K562 (cell line): ENCODE measurements at regions not wholly inside any gene's neighbourhood (a gene's known extent, or its start where the extent isn't known, plus 50 kb on each side); places are given as distances from the start of the nearest gene placed in this dataset.

Source experiments
- ATAC-seq: fragments of 200-7000 bp; cut with Tn5 transposase; 3 replicates; pipeline ENCODE4 v1.9.1; 2020; ENCODE audit warnings: moderate library complexity
- BruUV-seq: library from RNA; stranded (reverse); fragments of 400-500 nt; replicated peaks from 2 replicates; lab custom pipeline; 2021; lab: Mats Ljungman, UMichigan
- CTCF ChIA-PET: fragments of 300-600 bp; formaldehyde crosslinking; extraction: SDS; loops from one replicate; lab custom pipeline; 2021; ENCODE audit warnings: low intra/inter-chr PET ratio; lab: Yijun Ruan, JAX
- POLR2A ChIA-PET: fragments of 300-600, 350-650 bp; sonication (Branson Sonifier 250); formaldehyde crosslinking; extraction: SDS; loops from one replicate; lab custom pipeline; 2021; ENCODE audit warnings: antibody characterized with exemption, inconsistent platforms; lab: Yijun Ruan, JAX
- DNase-seq, 4 experiments: peaks; one replicate each; pipeline versions ENCODE4 v3.0.0 to v3.0.0-alpha.2; 2011 to 2018; ENCODE audit warnings: low spot score in 3 of 4, mixed read lengths in 3 of 4; ENCODE audit errors: extremely low read depth in 1 of 4
- FAIRE-seq: peaks from 2 replicates; lab custom pipeline; 2011; peaks lifted over from hg19 to GRCh38; lab: Jason Lieb, UNC
- H2AFZ ChIP-seq: 2 replicates; pipeline ENCODE4 v1.6.0; 2011; ENCODE audit warnings: low read depth, low read length, control low read depth, inconsistent platforms
- H3K27ac ChIP-seq: fragments of 200-600 bp; 3 replicates; pipeline ENCODE4 v1.8.0; 2011; ENCODE audit warnings: low read depth, mild to moderate bottlenecking, control low read depth, inconsistent platforms, low read length, moderate library complexity, mixed read lengths; ENCODE audit errors: extremely low read depth
- H3K27me3 ChIP-seq, 2 experiments: fragments of 300-600 bp in 1 of 2; 2 replicates in 1 of 2; 3 replicates in 1 of 2; pipeline versions ENCODE4 v1.6.0 to v1.8.0; 2011; ENCODE audit warnings: inconsistent platforms in 2 of 2, low read length in 2 of 2, mild to moderate bottlenecking in 1 of 2, mixed read lengths in 1 of 2, moderate library complexity in 1 of 2; ENCODE audit not compliant: control insufficient read depth in 2 of 2, insufficient read depth in 2 of 2
- H3K36me3 ChIP-seq: fragments of 300-600 bp; 3 replicates; pipeline ENCODE4 v1.8.0; 2011; ENCODE audit warnings: mild to moderate bottlenecking, low read length, inconsistent platforms; ENCODE audit not compliant: control insufficient read depth, insufficient read depth
- H3K4me1 ChIP-seq, 2 experiments: fragments of 200-600 bp in 1 of 2; replicated peaks in 1 of 2; 2 replicates in 1 of 2; 3 replicates in 1 of 2; pipeline versions ENCODE4 v1.5.1 to v1.8.0; 2011; ENCODE audit warnings: inconsistent platforms in 2 of 2, low read length in 2 of 2, mild to moderate bottlenecking in 1 of 2, mixed read lengths in 1 of 2, moderate library complexity in 1 of 2; ENCODE audit not compliant: control insufficient read depth in 2 of 2, insufficient read depth in 2 of 2
- H3K4me2 ChIP-seq: 2 replicates; pipeline ENCODE4 v1.6.1; 2011; ENCODE audit warnings: low read length, control low read depth, inconsistent platforms, mixed read lengths; ENCODE audit not compliant: insufficient read depth
- H3K4me3 ChIP-seq: fragments of 200-600 bp; sonication (generic), shearing (Covaris generic); 2 replicates; pipeline ENCODE4 v1.5.1; 2016; ENCODE audit warnings: control low read depth, inconsistent platforms
- H3K79me2 ChIP-seq: fragments of 200-600 bp; 3 replicates; pipeline ENCODE4 v1.8.0; 2011; ENCODE audit warnings: low read length, inconsistent platforms; ENCODE audit not compliant: control insufficient read depth, insufficient read depth
- H3K9ac ChIP-seq, 2 experiments: 2 replicates each; pipeline versions ENCODE4 v1.6.0 to v1.6.1; 2011; ENCODE audit warnings: low read depth in 2 of 2, low read length in 2 of 2, control low read depth in 1 of 2, inconsistent platforms in 1 of 2, mild to moderate bottlenecking in 1 of 2, mixed read lengths in 1 of 2; ENCODE audit not compliant: insufficient read depth in 1 of 2
- H3K9me1 ChIP-seq: one replicate; pipeline ENCODE4 v1.6.0; 2011; ENCODE audit warnings: inconsistent platforms, mild to moderate bottlenecking, low read length, moderate library complexity; ENCODE audit not compliant: control insufficient read depth, insufficient read depth
- H3K9me3 ChIP-seq: replicated peaks from 2 replicates; pipeline ENCODE4 v1.5.1; 2011; ENCODE audit warnings: low read depth, low read length, inconsistent platforms; ENCODE audit not compliant: control insufficient read depth, insufficient read depth
- H4K20me1 ChIP-seq: replicated peaks from 2 replicates; pipeline ENCODE4 v1.6.1; 2011; ENCODE audit warnings: low read length, inconsistent platforms, mixed read lengths; ENCODE audit not compliant: control insufficient read depth, insufficient read depth
- BRCA1 ChIP-seq, 2 experiments: fragments of 450-650 bp in 1 of 2; sonication (generic) in 1 of 2; formaldehyde crosslinking in 1 of 2; IDR thresholded peaks; 2 replicates each; pipeline versions ENCODE4 v1.5.0 to v1.6.1; 2017 to 2020; ENCODE audit warnings: mild to moderate bottlenecking in 1 of 2, missing genetic modification reagents in 1 of 2
- CCAR2 ChIP-seq: fragments of 200-400 bp; formaldehyde crosslinking; IDR thresholded peaks from 2 replicates; pipeline ENCODE4 v1.6.1; 2017; ENCODE audit warnings: mild to moderate bottlenecking, low read depth, low read length
- HNRNPL ChIP-seq: fragments of 200-400 bp; formaldehyde crosslinking; IDR thresholded peaks from 2 replicates; pipeline ENCODE4 v1.6.1; 2017; ENCODE audit warnings: low read depth, mild to moderate bottlenecking, low read length
- MYBL2 ChIP-seq, 2 experiments: fragments of 450-650 bp in 1 of 2; sonication (generic) in 1 of 2; formaldehyde crosslinking in 1 of 2; IDR thresholded peaks; 2 replicates each; pipeline versions ENCODE4 v1.6.1 to v1.8.1; 2017 to 2022; ENCODE audit warnings: borderline replicate concordance in 1 of 2, inconsistent platforms in 1 of 2, low read depth in 1 of 2, mild to moderate bottlenecking in 1 of 2, missing genetic modification reagents in 1 of 2, moderate library complexity in 1 of 2
- NRF1 ChIP-seq, 2 experiments: fragments of 450-650 bp; IDR thresholded peaks in 1 of 2; conservative IDR thresholded peaks in 1 of 2; 2 replicates each; pipeline ENCODE4 v1.6.1; 2014; ENCODE audit warnings: mild to moderate bottlenecking in 2 of 2
- RUNX1 ChIP-seq: sonication (generic); IDR thresholded peaks from 2 replicates; pipeline ENCODE4 v1.6.1; 2016; ENCODE audit warnings: antibody characterized with exemption, low read depth
- ZC3H8 ChIP-seq: fragments of 450-650 bp; IDR thresholded peaks from 2 replicates; pipeline ENCODE4 v1.6.1; 2017
- ZNF274 ChIP-seq: IDR thresholded peaks from 2 replicates; pipeline ENCODE4 v1.6.1; 2011; ENCODE audit warnings: low read depth, mild to moderate bottlenecking, low read length, moderate library complexity, borderline replicate concordance
- WGBS: fragments of 100-300 bp; shearing (Covaris generic); methylation state at CpG from one replicate; pipeline ENCODE4 v1.1.6; 2016; ENCODE audit warnings: low coverage, mixed read lengths; ENCODE audit not compliant: insufficient coverage; ENCODE audit errors: missing lambda C conversion rate; 5-methylcytosine and 5-hydroxymethylcytosine counted together
- in situ Hi-C: fragments of 300-500 bp; cut with MboI; formaldehyde crosslinking; loops from 4 replicates; pipeline ENCODE4 v1.15.0; 2018; ENCODE audit warnings: inconsistent platforms, mixed read lengths
- intact Hi-C: fragments of 100-400 bp; cut with micrococcal nuclease; formaldehyde crosslinking; loops from 2 replicates; pipeline ENCODE4 v1.14.2; 2022
- TF ChIP-seq, protein P1 (sequence below), 3 experiments: fragments of 200-800 bp in 1 of 3; fragments of 250-450 bp in 1 of 3; fragments of 450-650 bp in 1 of 3; sonication (Bioruptor Pico) in 1 of 3; sonication (Bioruptor generic) in 1 of 3; formaldehyde crosslinking in 1 of 3; IDR thresholded peaks; 2 replicates each; pipeline versions ENCODE4 v1.6.1 to v1.8.0; 2016 to 2022; ENCODE audit warnings: mild to moderate bottlenecking in 2 of 3, missing genetic modification characterization in 2 of 3, missing compliant biosample characterization in 1 of 3, moderate library complexity in 1 of 3
- TF ChIP-seq, protein P2 (sequence below): fragments of 250-450 bp; sonication (Bioruptor Pico); IDR thresholded peaks from 2 replicates; pipeline ENCODE4 v1.9.0; 2021; ENCODE audit warnings: mild to moderate bottlenecking

- TF ChIP-seq, protein P1, sequence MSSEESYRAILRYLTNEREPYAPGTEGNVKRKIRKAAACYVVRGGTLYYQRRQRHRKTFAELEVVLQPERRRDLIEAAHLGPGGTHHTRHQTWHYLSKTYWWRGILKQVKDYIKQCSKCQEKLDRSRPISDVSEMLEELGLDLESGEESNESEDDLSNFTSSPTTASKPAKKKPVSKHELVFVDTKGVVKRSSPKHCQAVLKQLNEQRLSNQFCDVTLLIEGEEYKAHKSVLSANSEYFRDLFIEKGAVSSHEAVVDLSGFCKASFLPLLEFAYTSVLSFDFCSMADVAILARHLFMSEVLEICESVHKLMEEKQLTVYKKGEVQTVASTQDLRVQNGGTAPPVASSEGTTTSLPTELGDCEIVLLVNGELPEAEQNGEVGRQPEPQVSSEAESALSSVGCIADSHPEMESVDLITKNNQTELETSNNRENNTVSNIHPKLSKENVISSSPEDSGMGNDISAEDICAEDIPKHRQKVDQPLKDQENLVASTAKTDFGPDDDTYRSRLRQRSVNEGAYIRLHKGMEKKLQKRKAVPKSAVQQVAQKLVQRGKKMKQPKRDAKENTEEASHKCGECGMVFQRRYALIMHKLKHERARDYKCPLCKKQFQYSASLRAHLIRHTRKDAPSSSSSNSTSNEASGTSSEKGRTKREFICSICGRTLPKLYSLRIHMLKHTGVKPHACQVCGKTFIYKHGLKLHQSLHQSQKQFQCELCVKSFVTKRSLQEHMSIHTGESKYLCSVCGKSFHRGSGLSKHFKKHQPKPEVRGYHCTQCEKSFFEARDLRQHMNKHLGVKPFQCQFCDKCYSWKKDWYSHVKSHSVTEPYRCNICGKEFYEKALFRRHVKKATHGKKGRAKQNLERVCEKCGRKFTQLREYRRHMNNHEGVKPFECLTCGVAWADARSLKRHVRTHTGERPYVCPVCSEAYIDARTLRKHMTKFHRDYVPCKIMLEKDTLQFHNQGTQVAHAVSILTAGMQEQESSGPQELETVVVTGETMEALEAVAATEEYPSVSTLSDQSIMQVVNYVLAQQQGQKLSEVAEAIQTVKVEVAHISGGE (CRISPR knock-in tag; IDR thresholded peaks at IDR 0.05) = peak in 2 of 3 experiments; percentile 65 to 85; a peak in 3 of 6 replicates
- TF ChIP-seq NRF1 (conservative IDR thresholded peaks at IDR 0.05 in 1 of 2, IDR thresholded peaks at IDR 0.05 in 1 of 2) = no peak
Observed at GRCh38 chr12:93223440-93224426, 154.0 kb upstream of the NUDT4 start (continued).

DNA sequence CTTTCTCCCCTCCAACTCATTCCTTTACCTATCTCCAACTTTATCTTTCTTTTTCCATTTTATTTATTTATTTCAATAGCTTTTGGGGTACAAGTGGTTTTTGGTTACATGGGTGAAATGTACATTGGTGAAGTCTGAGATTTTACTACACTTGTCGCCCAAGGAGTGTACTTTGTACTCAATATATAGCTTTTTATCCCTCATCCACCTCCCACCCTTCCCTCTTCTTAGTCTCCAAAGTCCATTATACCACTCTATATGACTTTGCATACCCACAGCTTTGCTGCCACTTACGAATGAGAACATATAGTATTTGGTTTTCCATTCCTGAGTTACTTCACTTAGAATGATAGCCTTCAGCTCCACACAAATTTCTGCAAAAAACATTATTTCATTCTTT, 152.6 kb upstream of the NUDT4 start:
- TF ChIP-seq RUNX1 (no peak), ZNF274 (no peak), CCAR2 (no peak), ZC3H8 (no peak), HNRNPL (no peak), MYBL2 (IDR thresholded peaks at IDR 0.05; ENCODE audit: low read depth) (no peak), MYBL2 (CRISPR knock-in tag; IDR thresholded peaks at IDR 0.05; ENCODE audit: borderline replicate concordance) (no peak), BRCA1 (IDR thresholded peaks at IDR 0.05) (no peak), BRCA1 (CRISPR knock-in tag; IDR thresholded peaks at IDR 0.05) (no peak)
- TF ChIP-seq, protein P2, sequence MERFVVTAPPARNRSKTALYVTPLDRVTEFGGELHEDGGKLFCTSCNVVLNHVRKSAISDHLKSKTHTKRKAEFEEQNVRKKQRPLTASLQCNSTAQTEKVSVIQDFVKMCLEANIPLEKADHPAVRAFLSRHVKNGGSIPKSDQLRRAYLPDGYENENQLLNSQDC (CRISPR knock-in tag) = no peak

More for the DNA sequence above, 152.6 kb upstream of the NUDT4 start:
- FAIRE-seq (no peak), ATAC-seq (no peak), DNase-seq (no peak)
- Histone ChIP-seq H3K9me3 (no peaks in the 10 kb centered on the region), H3K36me3 (no peaks in the 10 kb centered on the region), H3K9ac (no peak overlapping the region), H3K27ac (no peak overlapping the region), H3K9me1 (no peaks in the 10 kb centered on the region), H3K4me1 (peaks cover 0 to 12% of the 10 kb centered on the region in 2 experiments; a peak in 3 of 5 replicates), H3K4me2 (no peak overlapping the region), H2AFZ (no peak overlapping the region), H3K79me2 (no peaks in the 10 kb centered on the region), H4K20me1 (no peaks in the 10 kb centered on the region), H3K4me3 (no peak overlapping the region), H3K27me3 (no peaks in the 10 kb centered on the region)
- CTCF ChIA-PET = no interaction called here
- WGBS = 55% methylated on average over 2 of the region's 2 CpGs
- intact Hi-C loops (no loop called here), in situ Hi-C loops (no loop called here)
- no TSS peak for BruUV-seq
- POLR2A ChIA-PET = no interaction called here
